ENCODE measurements at regions not wholly inside any gene's neighbourhood (a gene's known extent, or its start where the extent isn't known, plus 50 kb on each side); places are given as distances from the start of the nearest gene placed in this dataset.

DNA sequence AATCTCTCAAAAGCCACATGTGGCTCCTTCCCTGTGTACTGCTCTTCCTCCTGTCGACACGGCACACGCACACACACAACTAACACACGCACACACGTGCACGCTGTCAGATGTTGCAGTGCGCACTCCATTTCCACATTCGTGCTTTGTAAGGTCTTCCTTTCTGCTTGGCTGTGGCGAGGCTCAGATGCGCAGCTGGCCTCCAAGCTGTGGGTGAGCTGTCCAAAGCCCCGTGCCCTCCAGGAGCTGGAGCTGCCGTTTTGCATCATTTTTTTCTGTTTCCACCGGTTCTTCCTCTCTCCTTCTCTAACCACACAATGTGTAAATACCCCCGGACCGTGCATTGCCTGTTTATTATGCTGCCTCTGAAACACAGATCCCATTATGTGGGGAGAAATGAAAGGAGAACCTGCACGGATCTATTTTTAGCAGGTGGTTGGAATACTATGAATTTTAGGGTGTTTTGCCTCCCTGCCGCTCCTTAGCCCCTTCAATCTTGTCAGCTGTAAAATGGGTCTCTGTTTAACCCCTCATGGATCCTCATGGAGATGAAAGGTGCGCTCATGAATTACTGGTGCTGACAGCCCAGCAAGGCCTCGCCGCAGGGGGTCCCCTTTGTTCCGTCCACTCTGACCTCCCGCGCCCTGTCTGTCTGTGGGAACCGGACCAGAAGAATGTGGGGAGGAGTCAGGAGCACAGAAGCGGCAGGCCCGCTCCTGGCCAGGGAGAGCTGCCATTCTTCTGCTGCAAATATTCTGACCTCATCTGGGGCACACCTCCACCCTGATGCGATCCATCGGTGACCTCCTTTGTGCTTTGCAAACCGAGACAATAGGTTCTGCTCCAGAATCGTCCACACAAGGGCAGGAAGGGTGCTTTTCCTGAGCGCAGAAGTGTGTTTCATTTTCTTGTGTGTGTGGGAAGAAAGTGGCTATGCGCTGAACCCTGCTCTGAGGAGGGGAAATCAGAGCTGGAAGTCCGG, 137.7 kb downstream of the SOX1 start:
- peaks cover 19% of the 10 kb centered on the region for H3K27me3 ChIP-seq (ENCODE audit: control insufficient read depth, insufficient read depth, low read length)
- no peak for DNase-seq (ENCODE audit: low read depth)

DNA sequence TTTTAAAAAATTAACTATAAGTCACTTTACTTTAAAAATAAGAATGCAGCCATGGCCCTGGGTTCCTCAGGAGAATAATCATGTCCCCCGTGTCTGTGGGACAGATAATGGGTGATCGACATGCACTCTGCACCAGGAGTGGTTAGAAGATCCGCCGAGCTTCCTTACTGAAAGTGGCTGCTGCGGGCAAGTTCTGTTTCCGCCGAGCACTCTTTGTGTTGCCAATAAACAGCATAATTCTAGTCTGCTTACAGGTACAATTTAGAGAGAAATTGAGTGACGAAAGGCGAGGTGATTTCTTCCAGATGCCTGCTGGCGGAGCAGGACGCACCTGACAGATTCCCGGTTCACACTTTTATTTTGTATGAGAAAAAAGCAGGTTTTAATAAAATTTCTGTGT, 139.0 kb downstream of the SOX1 start:
- TF ChIP-seq, protein P1, sequence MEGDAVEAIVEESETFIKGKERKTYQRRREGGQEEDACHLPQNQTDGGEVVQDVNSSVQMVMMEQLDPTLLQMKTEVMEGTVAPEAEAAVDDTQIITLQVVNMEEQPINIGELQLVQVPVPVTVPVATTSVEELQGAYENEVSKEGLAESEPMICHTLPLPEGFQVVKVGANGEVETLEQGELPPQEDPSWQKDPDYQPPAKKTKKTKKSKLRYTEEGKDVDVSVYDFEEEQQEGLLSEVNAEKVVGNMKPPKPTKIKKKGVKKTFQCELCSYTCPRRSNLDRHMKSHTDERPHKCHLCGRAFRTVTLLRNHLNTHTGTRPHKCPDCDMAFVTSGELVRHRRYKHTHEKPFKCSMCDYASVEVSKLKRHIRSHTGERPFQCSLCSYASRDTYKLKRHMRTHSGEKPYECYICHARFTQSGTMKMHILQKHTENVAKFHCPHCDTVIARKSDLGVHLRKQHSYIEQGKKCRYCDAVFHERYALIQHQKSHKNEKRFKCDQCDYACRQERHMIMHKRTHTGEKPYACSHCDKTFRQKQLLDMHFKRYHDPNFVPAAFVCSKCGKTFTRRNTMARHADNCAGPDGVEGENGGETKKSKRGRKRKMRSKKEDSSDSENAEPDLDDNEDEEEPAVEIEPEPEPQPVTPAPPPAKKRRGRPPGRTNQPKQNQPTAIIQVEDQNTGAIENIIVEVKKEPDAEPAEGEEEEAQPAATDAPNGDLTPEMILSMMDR (IDR thresholded peaks at IDR 0.05; ENCODE audit: insufficient read depth, low read length, poor library complexity, severe bottlenecking), result no peak
- Histone ChIP-seq H3K27me3 (ENCODE audit: control insufficient read depth, insufficient read depth, low read length) (peaks cover 19% of the 10 kb centered on the region), H3K4me3 (ENCODE audit: low read depth, low read length) (no peak overlapping the region)

More for the DNA sequence above, 137.7 kb downstream of the SOX1 start:
- Histone ChIP-seq H3K36me3 (ENCODE audit: control insufficient read depth, insufficient read depth, low read length) (no peaks in the 10 kb centered on the region), H3K4me3 (ENCODE audit: low read depth, low read length) (no peak overlapping the region)
- TF ChIP-seq, protein P1 (IDR thresholded peaks at IDR 0.05; ENCODE audit: insufficient read depth, low read length, poor library complexity, severe bottlenecking), result no peak

DNA sequence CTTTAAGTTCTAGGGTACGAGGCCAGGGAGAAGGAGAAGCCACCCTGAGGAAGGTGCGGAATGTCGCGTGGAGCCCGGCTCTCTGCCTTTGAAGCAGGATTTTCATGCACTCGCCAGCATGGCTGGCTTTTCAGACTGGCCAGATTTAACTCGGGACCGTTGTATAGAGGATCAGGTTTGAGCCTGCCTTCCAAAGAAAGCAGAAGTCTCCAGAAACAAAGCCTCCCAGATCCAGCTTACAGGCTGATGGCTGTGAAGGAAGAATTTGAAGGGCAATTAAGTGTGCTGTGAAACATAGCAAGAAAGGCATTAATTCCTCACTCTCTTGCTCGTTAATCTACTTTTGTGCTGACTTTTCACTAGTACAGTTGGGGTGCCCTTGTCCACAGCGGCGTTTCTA, 140.2 kb downstream of the SOX1 start:
- Histone ChIP-seq H3K36me3 (ENCODE audit: control insufficient read depth, insufficient read depth, low read length) (no peaks in the 10 kb centered on the region), H3K27me3 (ENCODE audit: control insufficient read depth, insufficient read depth, low read length) (peaks cover 19% of the 10 kb centered on the region), H3K4me3 (ENCODE audit: low read depth, low read length) (no peak overlapping the region)
- TF ChIP-seq, protein P1 (IDR thresholded peaks at IDR 0.05; ENCODE audit: insufficient read depth, low read length, poor library complexity, severe bottlenecking), result no peak
- DNase-seq (ENCODE audit: low read depth), result no peak

More for the DNA sequence above, 139.0 kb downstream of the SOX1 start:
- DNase-seq (ENCODE audit: low read depth), result no peak
- no peaks in the 10 kb centered on the region for H3K36me3 ChIP-seq (ENCODE audit: control insufficient read depth, insufficient read depth, low read length)

DNA sequence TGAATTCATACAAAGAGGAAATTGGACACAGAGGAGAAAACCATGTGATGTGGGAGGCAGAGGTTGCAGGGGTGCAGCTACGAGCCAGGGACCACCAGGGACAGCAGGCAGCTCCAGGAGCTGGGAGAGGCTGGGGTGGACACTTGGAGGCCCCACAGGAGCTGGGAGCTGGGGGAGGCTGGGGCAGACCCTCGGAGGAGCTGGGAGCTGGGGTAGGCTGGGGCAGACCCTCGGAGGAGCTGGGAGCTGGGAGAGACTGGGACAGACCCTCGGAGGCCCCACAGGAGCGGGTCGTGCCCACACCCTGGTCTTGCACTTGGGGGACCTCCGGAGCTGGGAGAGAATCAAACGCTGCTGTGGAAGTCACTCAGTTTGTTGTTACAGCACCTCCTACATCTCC, 141.7 kb downstream of the SOX1 start:
- no peaks in the 10 kb centered on the region for H3K36me3 ChIP-seq (ENCODE audit: control insufficient read depth, insufficient read depth, low read length)
- H3K27me3 ChIP-seq (ENCODE audit: control insufficient read depth, insufficient read depth, low read length), result peaks cover 19% of the 10 kb centered on the region
- DNase-seq (ENCODE audit: low read depth), result no peak
- no peak overlapping the region for H3K4me3 ChIP-seq (ENCODE audit: low read depth, low read length)
- TF ChIP-seq, protein P1 (IDR thresholded peaks at IDR 0.05; ENCODE audit: insufficient read depth, low read length, poor library complexity, severe bottlenecking), result no peak

DNA sequence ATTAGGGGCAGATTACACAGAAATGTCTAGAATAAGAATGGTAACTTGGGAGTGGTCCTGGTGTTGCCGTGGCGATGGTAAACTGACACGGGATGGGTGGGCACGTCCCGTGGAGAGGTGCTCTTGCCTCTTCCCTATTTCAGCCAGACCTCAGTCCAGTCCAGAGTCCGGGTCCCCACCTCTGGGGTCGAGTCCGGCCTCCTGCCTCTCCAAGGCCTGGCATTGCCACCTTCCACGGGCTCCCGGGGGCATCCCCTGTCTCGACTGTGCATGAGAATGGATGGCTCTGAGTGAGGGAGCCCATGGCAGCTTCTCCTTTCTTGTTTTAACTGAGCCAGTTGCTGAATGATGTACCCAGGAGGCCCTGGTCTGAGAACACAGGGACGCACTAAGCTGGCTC, 142.3 kb downstream of the SOX1 start:
- Histone ChIP-seq H3K36me3 (ENCODE audit: control insufficient read depth, insufficient read depth, low read length) (no peaks in the 10 kb centered on the region), H3K4me3 (ENCODE audit: low read depth, low read length) (no peak overlapping the region), H3K27me3 (ENCODE audit: control insufficient read depth, insufficient read depth, low read length) (peaks cover 17% of the 10 kb centered on the region)
- TF ChIP-seq, protein P1 (IDR thresholded peaks at IDR 0.05; ENCODE audit: insufficient read depth, low read length, poor library complexity, severe bottlenecking), result no peak
- DNase-seq (ENCODE audit: low read depth), result no peak

Data from kidney epithelial cell (primary cell).